Body of pancreas (tissue), 4 donors: ENCODE measurements at regions not wholly inside any gene's neighbourhood (a gene's known extent, or its start where the extent isn't known, plus 50 kb on each side); places are given as distances from the start of the nearest gene placed in this dataset.

Experiments
- POLR2A ChIP-seq, 3 donors: fragments of 450-650 bp; IDR thresholded peaks; one replicate each; pipeline ENCODE4 v1.6.1; 2016; ENCODE audit warnings: antibody characterized with exemption in 3 of 3, mild to moderate bottlenecking in 2 of 3
- TF ChIP-seq, protein P1 (sequence below), 7 experiments: fragments of 450-650 bp in 4 of 7; fragments of 200-600 bp in 3 of 7; sonication (generic) in 3 of 7; IDR thresholded peaks; one replicate each; pipeline ENCODE4 v1.5.1; 2016 to 2019; ENCODE audit warnings: antibody characterized with exemption in 7 of 7

DNA sequence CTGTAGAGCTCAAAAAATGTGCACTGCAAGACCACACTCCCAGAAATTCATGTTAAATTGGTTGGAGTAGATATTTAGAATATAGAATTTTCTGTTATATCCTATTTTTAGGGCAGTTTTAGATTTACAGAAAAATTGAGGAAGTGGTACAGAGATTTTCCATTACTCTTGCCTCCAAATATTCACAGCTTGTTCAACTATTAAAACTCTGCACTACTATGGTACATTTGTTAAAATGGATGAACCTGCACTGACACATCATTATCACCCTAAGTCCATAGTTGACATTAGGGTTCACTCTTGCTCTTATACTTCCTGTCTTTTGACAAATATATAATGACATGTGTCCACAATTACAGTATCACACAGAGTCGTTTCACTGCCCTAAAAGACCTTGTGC lies 1724.5 kb downstream of the C4orf33 start:
- no peak for TF ChIP-seq POLR2A (IDR thresholded peaks at IDR 0.05)
- TF ChIP-seq, protein P1, sequence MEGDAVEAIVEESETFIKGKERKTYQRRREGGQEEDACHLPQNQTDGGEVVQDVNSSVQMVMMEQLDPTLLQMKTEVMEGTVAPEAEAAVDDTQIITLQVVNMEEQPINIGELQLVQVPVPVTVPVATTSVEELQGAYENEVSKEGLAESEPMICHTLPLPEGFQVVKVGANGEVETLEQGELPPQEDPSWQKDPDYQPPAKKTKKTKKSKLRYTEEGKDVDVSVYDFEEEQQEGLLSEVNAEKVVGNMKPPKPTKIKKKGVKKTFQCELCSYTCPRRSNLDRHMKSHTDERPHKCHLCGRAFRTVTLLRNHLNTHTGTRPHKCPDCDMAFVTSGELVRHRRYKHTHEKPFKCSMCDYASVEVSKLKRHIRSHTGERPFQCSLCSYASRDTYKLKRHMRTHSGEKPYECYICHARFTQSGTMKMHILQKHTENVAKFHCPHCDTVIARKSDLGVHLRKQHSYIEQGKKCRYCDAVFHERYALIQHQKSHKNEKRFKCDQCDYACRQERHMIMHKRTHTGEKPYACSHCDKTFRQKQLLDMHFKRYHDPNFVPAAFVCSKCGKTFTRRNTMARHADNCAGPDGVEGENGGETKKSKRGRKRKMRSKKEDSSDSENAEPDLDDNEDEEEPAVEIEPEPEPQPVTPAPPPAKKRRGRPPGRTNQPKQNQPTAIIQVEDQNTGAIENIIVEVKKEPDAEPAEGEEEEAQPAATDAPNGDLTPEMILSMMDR (IDR thresholded peaks at IDR 0.05) = no peak
